Activated T-helper 1 cell treated with Interleukin-2 at 50 U/mL for 16 hours (primary cell): ENCODE measurements at regions not wholly inside any gene's neighbourhood (a gene's known extent, or its start where the extent isn't known, plus 50 kb on each side); places are given as distances from the start of the nearest gene placed in this dataset.
"Not testable (repeated sequence)": the region's sequence is repeated elsewhere in the genome, so short reads cannot be mapped to it uniquely, and the experiment has no call there.

Experiments
- DNase-seq: peaks from one replicate; pipeline ENCODE4 v3.0.0-alpha.2; 2020; ENCODE audit warnings: low read depth

- DNase-seq, result no peak
Observed at GRCh38 chr12:46084666-46085631, 94.6 kb upstream of the SCAF11 start.

GRCh38 chr12:46082490-46083200, 92.3 kb upstream of the SCAF11 start:
- DNase-seq, result no peak

- DNase-seq, result no peak
Observed at GRCh38 chr12:46073321-46073720, 82.9 kb upstream of the SCAF11 start.

GRCh38 chr12:46071769-46072624, 81.6 kb upstream of the SCAF11 start:
- peak; percentile 22 for DNase-seq

- no peak for DNase-seq
Observed at GRCh38 chr12:46071335-46071734, 81.0 kb upstream of the SCAF11 start.

GRCh38 chr12:46067094-46067493, 76.7 kb upstream of the SCAF11 start:
- no peak for DNase-seq

- DNase-seq, result no peak
Observed at GRCh38 chr12:46065412-46066166, 75.2 kb upstream of the SCAF11 start.

- no peak for DNase-seq
Observed at GRCh38 chr12:46064548-46064947, 74.2 kb upstream of the SCAF11 start.

GRCh38 chr12:46058697-46059096, 68.3 kb upstream of the SCAF11 start:
- not testable (repeated sequence) for DNase-seq

GRCh38 chr12:46050805-46051204, 60.4 kb upstream of the SCAF11 start:
- no peak for DNase-seq

GRCh38 chr12:46049665-46050064, 59.3 kb upstream of the SCAF11 start:
- DNase-seq, result no peak

GRCh38 chr12:46046436-46046835, 56.1 kb upstream of the SCAF11 start:
- DNase-seq, result no peak

GRCh38 chr12:46043972-46044520, 53.7 kb upstream of the SCAF11 start:
- no peak for DNase-seq
